ENCODE measurements at regions not wholly inside any gene's neighbourhood (a gene's known extent, or its start where the extent isn't known, plus 50 kb on each side); places are given as distances from the start of the nearest gene placed in this dataset.

- in situ Hi-C loops (cut with HindIII; ENCODE audit: low pct_ligation_motif_present, low sequenced_read_pairs) = no loop called here
- Histone ChIP-seq H3K36me3 (replicated peaks) (no peaks in the 10 kb centered on the region), H3K27me3 (replicated peaks) (no peaks in the 10 kb centered on the region), H3K4me3 (ENCODE audit: low read depth, low read length) (no peak overlapping the region), H3K27ac (no peak overlapping the region)
- no peak for TF ChIP-seq CTCF (IDR thresholded peaks at IDR 0.05; ENCODE audit: low read depth, low read length, missing control alignments)
- peak; percentile 60 for DNase-seq
Measured at GRCh38 chr10:64813391-64813790, 1292.2 kb downstream of the REEP3 start.

GRCh38 chr10:64814201-64814600 lies 1293.0 kb downstream of the REEP3 start:
- H3K27me3 ChIP-seq (replicated peaks) = no peaks in the 10 kb centered on the region
- in situ Hi-C loops (cut with HindIII; ENCODE audit: low pct_ligation_motif_present, low sequenced_read_pairs) = no loop called here
- no peak overlapping the region for H3K4me3 ChIP-seq (ENCODE audit: low read depth, low read length)
- no peak overlapping the region for H3K27ac ChIP-seq
- H3K36me3 ChIP-seq (replicated peaks) = no peaks in the 10 kb centered on the region
- no peak for TF ChIP-seq CTCF (IDR thresholded peaks at IDR 0.05; ENCODE audit: low read depth, low read length, missing control alignments)
- DNase-seq = no peak

- H3K27ac ChIP-seq = no peak overlapping the region
- no peaks in the 10 kb centered on the region for H3K36me3 ChIP-seq (replicated peaks)
- no peak overlapping the region for H3K4me3 ChIP-seq (ENCODE audit: low read depth, low read length)
- no peaks in the 10 kb centered on the region for H3K27me3 ChIP-seq (replicated peaks)
- no peak for DNase-seq
- no peak for TF ChIP-seq CTCF (IDR thresholded peaks at IDR 0.05; ENCODE audit: low read depth, low read length, missing control alignments)
- in situ Hi-C loops (cut with HindIII; ENCODE audit: low pct_ligation_motif_present, low sequenced_read_pairs) = no loop called here
Measured at GRCh38 chr10:64829888-64830412, 1308.7 kb downstream of the REEP3 start.

GRCh38 chr10:64830869-64831268 lies 1309.7 kb downstream of the REEP3 start:
- in situ Hi-C loops (cut with HindIII; ENCODE audit: low pct_ligation_motif_present, low sequenced_read_pairs) = no loop called here
- TF ChIP-seq CTCF (IDR thresholded peaks at IDR 0.05; ENCODE audit: low read depth, low read length, missing control alignments) = no peak
- DNase-seq = no peak
- Histone ChIP-seq H3K36me3 (replicated peaks) (no peaks in the 10 kb centered on the region), H3K27me3 (replicated peaks) (no peaks in the 10 kb centered on the region), H3K27ac (no peak overlapping the region), H3K4me3 (ENCODE audit: low read depth, low read length) (no peak overlapping the region)

- Histone ChIP-seq H3K4me3 (ENCODE audit: low read depth, low read length) (no peak overlapping the region), H3K27me3 (replicated peaks) (no peaks in the 10 kb centered on the region), H3K36me3 (replicated peaks) (no peaks in the 10 kb centered on the region), H3K27ac (no peak overlapping the region)
- in situ Hi-C loops (cut with HindIII; ENCODE audit: low pct_ligation_motif_present, low sequenced_read_pairs) = no loop called here
- DNase-seq = no peak
- no peak for TF ChIP-seq CTCF (IDR thresholded peaks at IDR 0.05; ENCODE audit: low read depth, low read length, missing control alignments)
Measured at GRCh38 chr10:64840341-64840740, 1319.1 kb downstream of the REEP3 start.

- no peak overlapping the region for H3K27ac ChIP-seq
- H3K4me3 ChIP-seq (ENCODE audit: low read depth, low read length) = no peak overlapping the region
- DNase-seq = no peak
- no peak for TF ChIP-seq CTCF (IDR thresholded peaks at IDR 0.05; ENCODE audit: low read depth, low read length, missing control alignments)
- H3K27me3 ChIP-seq (replicated peaks) = no peaks in the 10 kb centered on the region
- no peaks in the 10 kb centered on the region for H3K36me3 ChIP-seq (replicated peaks)
- in situ Hi-C loops (cut with HindIII; ENCODE audit: low pct_ligation_motif_present, low sequenced_read_pairs) = no loop called here
Measured at GRCh38 chr10:64846700-64847099, 1325.5 kb downstream of the REEP3 start.
